ENCODE measurements at regions not wholly inside any gene's neighbourhood (a gene's known extent, or its start where the extent isn't known, plus 50 kb on each side); places are given as distances from the start of the nearest gene placed in this dataset.

GRCh38 chr6:145017051-145017450 is 718.3 kb downstream of the EPM2A start (continued):
- TF ChIP-seq CTCF (IDR thresholded peaks at IDR 0.05; ENCODE audit: control extremely low read depth in 1 of 3, insufficient read depth in 1 of 3, low read depth in 1 of 3, low read length in 3 of 3): no peak
- no peak for TF ChIP-seq RBBP5 (IDR thresholded peaks at IDR 0.05; ENCODE audit: borderline replicate concordance, low read depth, low read length)
- TF ChIP-seq CHD2 (IDR thresholded peaks at IDR 0.05; ENCODE audit: low read length): no peak
- no peak for TF ChIP-seq CEBPB (IDR thresholded peaks at IDR 0.05; ENCODE audit: low read depth, low read length)
- no peak for TF ChIP-seq EZH2 (IDR thresholded peaks at IDR 0.05; ENCODE audit: low read depth, low read length, severe bottlenecking)
- TF ChIP-seq, protein P1, sequence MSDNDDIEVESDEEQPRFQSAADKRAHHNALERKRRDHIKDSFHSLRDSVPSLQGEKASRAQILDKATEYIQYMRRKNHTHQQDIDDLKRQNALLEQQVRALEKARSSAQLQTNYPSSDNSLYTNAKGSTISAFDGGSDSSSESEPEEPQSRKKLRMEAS (IDR thresholded peaks at IDR 0.05): no peak
- no peak for TF ChIP-seq CREB1 (IDR thresholded peaks at IDR 0.05)

Data from H1 (cell line).